HTR-8/SVneo (cell line): ENCODE measurements at regions not wholly inside any gene's neighbourhood (a gene's known extent, or its start where the extent isn't known, plus 50 kb on each side); places are given as distances from the start of the nearest gene placed in this dataset.

Experiments used
- DNase-seq: peaks from one replicate; pipeline ENCODE4 v3.0.0; 2011; ENCODE audit warnings: low spot score, mixed read lengths; ENCODE audit not compliant: insufficient read length
- FAIRE-seq: peaks from 2 replicates; lab custom pipeline; 2011; peaks lifted over from hg19 to GRCh38; lab: Jason Lieb, UNC

GRCh38 chr4:11480683-11481082, 52.0 kb upstream of the HS3ST1 start:
- no peak for FAIRE-seq
- no peak for DNase-seq
